ENCODE measurements at regions not wholly inside any gene's neighbourhood (a gene's known extent, or its start where the extent isn't known, plus 50 kb on each side); places are given as distances from the start of the nearest gene placed in this dataset.
A peak's percentile ranks its signal among the peaks of the same experiment; 100 is the strongest.
"Not testable (repeated sequence)": the region's sequence is repeated elsewhere in the genome, so short reads cannot be mapped to it uniquely, and the experiment has no call there.

GRCh38 chr4:89493367-89493766 lies 185.8 kb upstream of the GPRIN3 start:
- DNase-seq (ENCODE audit: low read depth), result no peak

GRCh38 chr4:89492581-89493071 lies 185.0 kb upstream of the GPRIN3 start:
- no peak for DNase-seq (ENCODE audit: low read depth)

- no peak for DNase-seq (ENCODE audit: low read depth)
These were observed 184.2 kb upstream of the GPRIN3 start for GRCh38 chr4:89491761-89492160.

- not testable (repeated sequence) for DNase-seq (ENCODE audit: low read depth)
These were observed 182.4 kb upstream of the GPRIN3 start for GRCh38 chr4:89489921-89490431.

- DNase-seq (ENCODE audit: low read depth), result no peak
These were observed 181.8 kb upstream of the GPRIN3 start for GRCh38 chr4:89489338-89489771.

- DNase-seq (ENCODE audit: low read depth), result no peak
These were observed 181.1 kb upstream of the GPRIN3 start for GRCh38 chr4:89488736-89489135.

- no peak for DNase-seq (ENCODE audit: low read depth)
These were observed 179.1 kb upstream of the GPRIN3 start for GRCh38 chr4:89486673-89487072.

GRCh38 chr4:89486042-89486441 lies 178.4 kb upstream of the GPRIN3 start:
- no peak for DNase-seq (ENCODE audit: low read depth)

GRCh38 chr4:89483833-89484232 lies 176.2 kb upstream of the GPRIN3 start:
- no peak for DNase-seq (ENCODE audit: low read depth)

GRCh38 chr4:89482926-89483595 lies 175.5 kb upstream of the GPRIN3 start:
- no peak for DNase-seq (ENCODE audit: low read depth)

GRCh38 chr4:89482251-89482650 lies 174.7 kb upstream of the GPRIN3 start:
- DNase-seq (ENCODE audit: low read depth), result no peak

- no peak for DNase-seq (ENCODE audit: low read depth)
These were observed 162.4 kb upstream of the GPRIN3 start for GRCh38 chr4:89469930-89470375.

- DNase-seq (ENCODE audit: low read depth), result no peak
These were observed 161.9 kb upstream of the GPRIN3 start for GRCh38 chr4:89469516-89469915.

- DNase-seq (ENCODE audit: low read depth), result no peak
These were observed 161.0 kb upstream of the GPRIN3 start for GRCh38 chr4:89468602-89469001.

- DNase-seq (ENCODE audit: low read depth), result no peak
These were observed 155.7 kb upstream of the GPRIN3 start for GRCh38 chr4:89463341-89463740.

GRCh38 chr4:89447543-89447942 lies 139.9 kb upstream of the GPRIN3 start:
- DNase-seq (ENCODE audit: low read depth), result no peak

GRCh38 chr4:89446193-89446592 lies 138.6 kb upstream of the GPRIN3 start:
- no peak for DNase-seq (ENCODE audit: low read depth)

- DNase-seq (ENCODE audit: low read depth), result no peak
These were observed 131.9 kb upstream of the GPRIN3 start for GRCh38 chr4:89439533-89439932.

- peak; percentile 21 for DNase-seq (ENCODE audit: low read depth)
These were observed 130.7 kb upstream of the GPRIN3 start for GRCh38 chr4:89438102-89438831.

- DNase-seq (ENCODE audit: low read depth), result no peak
These were observed 126.9 kb upstream of the GPRIN3 start for GRCh38 chr4:89434364-89434988.

- DNase-seq (ENCODE audit: low read depth), result no peak
These were observed 120.2 kb upstream of the GPRIN3 start for GRCh38 chr4:89427782-89428181.

- DNase-seq (ENCODE audit: low read depth), result no peak
These were observed 117.4 kb upstream of the GPRIN3 start for GRCh38 chr4:89425023-89425422.

Measured in activated T-cell treated with anti-CD3 and anti-CD28 coated beads for 48 hours (primary cell).